ENCODE measurements at regions not wholly inside any gene's neighbourhood (a gene's known extent, or its start where the extent isn't known, plus 50 kb on each side); places are given as distances from the start of the nearest gene placed in this dataset.
"Not testable (repeated sequence)": the region's sequence is repeated elsewhere in the genome, so short reads cannot be mapped to it uniquely, and the experiment has no call there.

DNA sequence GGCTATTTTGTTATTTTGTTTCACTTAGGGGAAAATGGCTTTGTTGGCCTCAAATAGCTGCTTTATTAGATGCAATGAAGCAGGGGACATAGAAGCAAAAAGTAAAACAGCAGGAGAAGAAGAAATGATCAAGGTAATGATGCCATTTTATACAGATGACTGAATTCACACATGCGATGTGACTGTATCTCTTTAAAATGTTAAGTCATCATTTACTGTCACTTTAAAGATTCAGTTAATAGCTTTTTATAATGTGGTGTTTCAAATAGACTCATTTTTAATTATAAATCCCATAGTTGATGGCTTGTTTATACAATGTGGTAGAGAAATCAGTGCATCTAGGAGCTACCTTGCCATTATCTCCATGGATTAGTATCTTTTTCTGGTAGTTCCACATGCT, 863.9 kb upstream of the DEFB115 start:
- not testable (repeated sequence) for DNase-seq (ENCODE audit: low read depth)

DNA sequence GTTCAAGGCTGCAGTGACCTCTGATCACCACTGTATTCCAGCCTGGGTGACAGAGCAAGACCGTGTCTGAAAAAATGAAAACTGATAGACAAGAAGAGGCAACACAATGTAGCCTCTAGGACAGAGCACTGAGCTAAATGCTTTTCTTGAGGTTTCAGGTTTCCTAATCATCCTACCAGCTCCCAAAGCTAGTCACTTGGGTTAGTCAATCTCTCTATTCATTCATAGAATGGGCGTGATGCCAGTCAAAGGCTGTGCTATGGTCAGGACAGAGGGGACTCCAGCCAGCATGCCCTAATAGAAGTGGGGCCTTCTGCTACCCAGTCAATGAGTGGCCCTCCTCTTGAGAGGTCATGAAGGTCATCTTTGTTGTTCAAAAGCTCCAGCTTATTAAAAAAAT, 860.4 kb upstream of the DEFB115 start:
- DNase-seq (ENCODE audit: low read depth): not testable (repeated sequence)

DNA sequence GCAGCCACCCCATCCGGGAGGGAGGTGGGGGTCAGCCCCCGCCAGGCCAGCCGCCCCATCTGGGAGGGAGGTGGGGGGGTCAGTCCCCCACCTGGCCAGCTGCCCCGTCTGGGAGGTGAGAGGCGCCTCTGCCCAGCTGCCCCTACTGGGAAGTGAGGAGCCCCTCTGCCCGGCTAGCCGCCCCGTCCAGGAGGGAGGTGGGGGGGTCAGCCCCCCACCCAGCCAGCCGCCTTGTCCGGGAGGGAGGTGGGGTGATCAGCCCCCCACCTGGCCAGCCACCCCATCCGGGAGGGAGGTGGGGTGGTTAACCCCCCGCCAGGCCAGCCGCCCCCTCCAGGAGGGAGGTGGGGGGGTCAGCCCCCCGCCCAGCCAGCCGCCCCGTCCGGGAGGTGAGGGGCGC, 852.4 kb upstream of the DEFB115 start:
- DNase-seq (ENCODE audit: low read depth): not testable (repeated sequence)

DNA sequence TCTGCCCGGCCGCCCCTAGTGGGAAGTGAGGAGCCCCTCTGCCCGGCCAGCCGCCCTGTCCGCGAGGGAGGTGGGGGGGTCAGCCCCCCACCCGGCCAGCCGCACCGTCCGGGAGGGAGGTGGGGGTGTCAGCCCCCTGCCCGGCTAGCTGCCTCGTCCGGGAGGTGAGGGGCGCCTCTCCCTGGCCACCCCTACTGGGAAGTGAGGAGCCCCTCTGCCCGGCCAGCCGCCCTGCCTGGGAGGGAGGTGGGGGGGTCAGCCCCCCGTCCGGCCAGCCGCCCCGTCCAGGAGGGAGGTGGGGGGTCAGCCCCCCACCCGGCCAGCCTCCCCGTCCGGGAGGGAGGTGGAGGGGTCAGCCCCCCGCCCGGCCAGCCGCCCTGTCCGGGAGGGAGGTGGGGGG, 851.9 kb upstream of the DEFB115 start:
- not testable (repeated sequence) for DNase-seq (ENCODE audit: low read depth)

DNA sequence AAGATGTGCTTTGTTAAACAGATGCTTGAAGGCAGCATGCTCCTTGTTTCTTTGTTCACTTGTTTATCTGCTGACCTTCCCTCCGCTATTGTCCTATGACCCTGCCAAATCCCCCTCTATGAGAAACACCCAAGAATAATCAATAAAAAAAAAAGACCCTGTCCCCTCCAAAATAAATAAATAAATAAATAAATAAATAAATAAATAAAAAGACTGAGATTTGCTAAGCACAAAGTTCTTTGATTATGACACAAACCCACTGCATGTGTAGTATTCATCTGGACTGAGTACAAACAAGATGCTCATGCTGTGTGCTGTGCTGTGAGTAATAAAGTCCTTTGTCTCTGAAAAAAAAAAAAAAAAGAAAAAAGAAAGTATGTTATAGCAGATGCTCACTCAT, 851.1 kb upstream of the DEFB115 start:
- DNase-seq (ENCODE audit: low read depth): not testable (repeated sequence)

DNA sequence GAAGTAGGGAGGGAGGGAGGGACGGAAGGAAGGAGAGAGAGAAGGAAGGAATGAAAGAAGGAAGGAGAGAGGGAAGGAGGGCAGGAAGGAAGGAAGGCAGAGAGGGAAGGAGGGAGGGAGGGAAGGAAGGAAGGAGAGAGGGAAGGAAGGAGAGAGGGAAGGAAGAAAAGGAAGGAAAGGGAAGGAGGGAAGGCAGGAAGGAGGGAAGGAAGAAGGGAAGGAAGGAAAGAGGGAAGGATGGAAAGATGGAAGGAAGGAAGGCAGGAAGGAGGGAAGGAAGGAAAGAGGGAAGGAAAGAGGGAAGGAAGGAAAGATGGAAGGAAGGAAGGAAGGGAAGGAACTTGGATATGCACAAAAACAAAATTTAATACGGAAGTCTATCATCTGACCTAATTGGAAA, 844.5 kb upstream of the DEFB115 start:
- no peak for DNase-seq (ENCODE audit: low read depth)

DNA sequence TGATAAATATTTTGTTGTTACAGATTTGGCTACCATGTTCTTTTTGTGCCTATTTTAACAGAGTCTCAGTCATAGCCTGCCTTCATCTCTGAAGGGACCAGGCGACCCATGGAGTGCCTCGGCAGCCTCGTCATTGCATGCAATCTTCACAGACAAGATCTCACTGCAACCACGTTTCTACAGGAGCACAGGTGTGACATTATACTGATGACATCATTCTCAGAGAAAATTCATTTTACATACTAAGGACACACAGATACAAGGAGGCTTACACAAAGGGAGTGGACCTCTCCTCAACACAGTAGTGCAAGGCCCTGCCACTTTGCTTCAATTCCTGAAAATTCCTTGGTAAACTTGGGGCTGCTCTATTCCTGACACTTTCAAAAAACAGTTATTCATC, 840.1 kb upstream of the DEFB115 start:
- not testable (repeated sequence) for DNase-seq (ENCODE audit: low read depth)

DNA sequence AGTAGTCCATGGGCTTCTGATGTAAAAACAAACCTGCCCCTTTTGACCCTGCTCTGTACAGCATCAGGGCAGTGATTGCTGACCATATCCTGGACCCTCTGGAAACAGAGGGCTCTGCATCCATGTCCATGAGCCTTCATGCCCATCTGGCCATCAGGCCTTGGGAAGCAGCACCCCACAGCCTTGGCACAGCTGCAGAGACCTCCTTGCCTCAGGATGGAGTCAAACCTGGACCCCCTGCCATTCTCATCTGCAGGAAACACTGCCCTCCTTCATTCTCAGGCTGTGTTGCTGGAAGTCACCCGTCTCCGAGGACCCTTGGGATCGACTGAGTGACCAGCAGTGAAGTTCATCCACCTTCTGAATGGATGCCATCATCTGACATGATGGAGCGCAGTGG, 839.1 kb upstream of the DEFB115 start:
- not testable (repeated sequence) for DNase-seq (ENCODE audit: low read depth)

DNA sequence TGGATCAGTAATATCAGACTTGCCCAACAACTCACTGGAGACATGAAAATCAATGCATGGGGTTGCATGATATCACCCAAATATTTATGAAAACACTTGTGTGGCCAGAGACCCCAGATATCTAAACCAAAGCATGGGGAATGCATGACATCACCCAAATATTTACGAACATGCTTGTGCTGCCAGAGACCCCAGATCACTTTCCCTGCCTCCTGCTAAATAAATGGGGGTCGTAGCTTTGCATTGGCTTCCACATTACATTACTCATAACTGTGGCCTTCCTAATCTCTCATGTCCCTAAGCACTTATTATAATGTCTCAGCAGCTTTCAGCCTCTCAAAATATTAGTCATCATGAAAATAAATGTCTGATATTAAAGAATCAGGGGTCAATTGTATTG, 838.0 kb upstream of the DEFB115 start:
- no peak for DNase-seq (ENCODE audit: low read depth)

DNA sequence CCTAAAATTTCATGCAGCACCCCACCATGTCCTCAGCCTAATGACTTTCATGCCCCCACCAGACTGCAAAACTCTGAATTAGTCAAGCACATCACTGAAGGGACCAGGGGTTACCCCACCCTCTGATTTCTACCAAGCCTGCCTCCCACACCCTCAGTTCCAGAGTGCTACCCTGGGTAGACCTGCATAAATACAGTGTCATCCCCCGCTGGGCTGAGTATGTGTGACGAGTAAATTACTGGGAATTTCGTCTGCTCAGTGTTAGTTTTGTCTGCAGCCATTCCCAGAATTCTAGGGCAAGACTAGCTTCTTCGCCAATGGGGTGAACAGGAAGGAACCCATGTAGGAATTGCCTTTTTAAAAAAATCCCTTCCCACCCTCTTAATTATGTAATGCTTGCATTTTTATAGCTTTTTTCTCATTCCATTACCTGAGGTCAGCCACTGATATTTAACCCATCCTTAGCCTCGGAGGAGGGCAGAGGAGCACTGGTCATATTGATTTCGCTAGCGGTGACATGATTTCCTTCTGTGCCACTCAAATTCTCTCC, 837.5 kb upstream of the DEFB115 start:
- DNase-seq (ENCODE audit: low read depth): not testable (repeated sequence)

All from stimulated activated CD8-positive, alpha-beta memory T cell treated with anti-CD3 and anti-CD28 coated beads, Interleukin-15, amount 100 ng/mL, for 24 hours (primary cell).